ENCODE measurements at regions not wholly inside any gene's neighbourhood (a gene's known extent, or its start where the extent isn't known, plus 50 kb on each side); places are given as distances from the start of the nearest gene placed in this dataset.

DNA sequence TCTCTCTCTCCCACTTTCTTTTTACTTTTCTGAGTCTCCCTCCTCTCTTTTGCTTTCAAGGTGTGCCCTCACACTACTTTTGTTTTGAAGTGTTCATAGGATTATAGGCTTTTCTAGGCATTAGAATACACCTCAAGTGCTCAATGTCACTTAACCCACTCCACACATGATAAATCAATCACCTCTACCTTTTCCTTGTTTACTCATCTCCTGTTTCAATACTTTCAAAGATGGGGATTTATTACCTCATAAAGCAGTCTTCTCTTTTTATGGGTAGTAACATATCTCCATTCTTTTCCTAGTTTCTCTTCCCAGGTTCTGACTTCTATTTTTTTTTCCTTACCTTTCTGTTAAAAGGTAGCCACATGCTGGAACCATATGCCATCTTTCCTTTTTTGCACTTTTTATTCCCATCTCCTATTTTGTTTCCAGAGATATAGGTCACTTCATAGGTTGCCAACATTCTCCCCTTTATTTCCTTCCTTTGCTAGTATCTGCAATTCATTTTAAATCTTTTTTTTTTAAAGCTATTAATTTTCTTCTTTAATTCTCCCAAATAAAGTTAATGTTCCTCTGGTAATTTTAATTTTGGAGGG lies 137.6 kb upstream of the SLC10A2 start:
- no peak overlapping the region for H3K9ac ChIP-seq (ENCODE audit: low read depth, low read length)
- H3K9me3 ChIP-seq (ENCODE audit: control insufficient read depth, insufficient read depth, low read length), result peaks cover 11% of the 10 kb centered on the region
- no peak overlapping the region for H3K27ac ChIP-seq (ENCODE audit: insufficient read depth, low read length)
- H3K18ac ChIP-seq (ENCODE audit: low read depth, low read length), result no peak overlapping the region
- no peak overlapping the region for H3K4me3 ChIP-seq (ENCODE audit: insufficient read depth, low read depth, low read length)
- no peak overlapping the region for H2AFZ ChIP-seq (replicated peaks; ENCODE audit: low read length, poor library complexity)
- H2AK5ac ChIP-seq (ENCODE audit: low read depth, low read length), result no peak overlapping the region
- H2BK15ac ChIP-seq (ENCODE audit: low read depth, low read length), result no peak overlapping the region
- H3K23ac ChIP-seq (ENCODE audit: low read depth, low read length), result no peak overlapping the region
- H2BK20ac ChIP-seq (ENCODE audit: low read depth, low read length), result no peak overlapping the region
- H3K79me1 ChIP-seq (ENCODE audit: low read depth in 1 of 2, low read length in 2 of 2), result no peaks in the 10 kb centered on the region
- POLR2A ChIA-PET (ENCODE audit: unreplicated experiment), result no interaction called here
- DNase-seq, result no peak
- CTCF ChIA-PET, result no interaction called here
- no peak overlapping the region for H4K91ac ChIP-seq (ENCODE audit: insufficient read depth, low read depth, low read length)
- H2AK9ac ChIP-seq (replicated peaks; ENCODE audit: low read depth, low read length, poor library complexity), result no peak overlapping the region
- intact Hi-C loops (cut with micrococcal nuclease) (no loop called here), dilution Hi-C loops (cut with HindIII; ENCODE audit: low sequenced_read_pairs, unreplicated experiment) (no loop called here), in situ Hi-C loops (cut with MboI; ENCODE audit: low sequenced_read_pairs) (no loop called here)
- H4K5ac ChIP-seq (ENCODE audit: low read depth, low read length), result no peak overlapping the region
- H3K4me1 ChIP-seq (ENCODE audit: control insufficient read depth, insufficient read depth, low read length), result no peaks in the 10 kb centered on the region
- H3K36me3 ChIP-seq (ENCODE audit: control insufficient read depth, insufficient read depth, low read length), result no peaks in the 10 kb centered on the region
- H3K4me2 ChIP-seq (ENCODE audit: low read depth, low read length), result no peak overlapping the region
- H3K14ac ChIP-seq (replicated peaks; ENCODE audit: low read depth, low read length), result no peak overlapping the region
- H3K27me3 ChIP-seq (ENCODE audit: control insufficient read depth, insufficient read depth, low read length), result no peaks in the 10 kb centered on the region
- no peak overlapping the region for H3K4ac ChIP-seq (ENCODE audit: low read depth, low read length)
- no peak overlapping the region for H3K56ac ChIP-seq (ENCODE audit: extremely low read depth, insufficient read depth, low read length)
- H2BK120ac ChIP-seq (ENCODE audit: low read depth, low read length), result no peak overlapping the region
- no peaks in the 10 kb centered on the region for H3K9me1 ChIP-seq (ENCODE audit: insufficient read depth, low read length)
- TF ChIP-seq RAD21 (IDR thresholded peaks at IDR 0.05; ENCODE audit: low read length) (no peak), NFE2L2 (IDR thresholded peaks at IDR 0.05; ENCODE audit: low read depth, low read length) (no peak), CHD1 (IDR thresholded peaks at IDR 0.05; ENCODE audit: low read depth, low read length) (no peak), BHLHE40 (IDR thresholded peaks at IDR 0.05; ENCODE audit: low read depth, low read length) (no peak), RCOR1 (IDR thresholded peaks at IDR 0.05; ENCODE audit: insufficient replicate concordance, low read length) (no peak), FOS (IDR thresholded peaks at IDR 0.05; ENCODE audit: low read depth, low read length) (no peak), RFX5 (IDR thresholded peaks at IDR 0.05; ENCODE audit: low read depth, low read length) (no peak), POLR2A (IDR thresholded peaks at IDR 0.05; ENCODE audit: low read depth, low read length) (no peak)
- no peak overlapping the region for H4K8ac ChIP-seq (ENCODE audit: low read depth in 2 of 2, low read length in 2 of 2)
- BruUV-seq (replicated peaks), result no TSS peak
- H2BK5ac ChIP-seq (ENCODE audit: low read depth, low read length, poor library complexity, severe bottlenecking), result no peak overlapping the region
- H4K20me1 ChIP-seq (ENCODE audit: insufficient read depth, low read length), result no peaks in the 10 kb centered on the region
- no peak for ATAC-seq (ENCODE audit: low read depth)

Measured in IMR-90 (cell line).